Heart left ventricle (tissue), 16 donors: ENCODE measurements at regions not wholly inside any gene's neighbourhood (a gene's known extent, or its start where the extent isn't known, plus 50 kb on each side); places are given as distances from the start of the nearest gene placed in this dataset.

Source experiments
- ATAC-seq, 4 donors: fragments of 200-7000 bp; cut with Tn5 transposase; one replicate each; pipeline ENCODE4 v1.9.1; 2020 to 2022; ENCODE audit warnings: moderate library complexity in 4 of 4, mild to moderate bottlenecking in 3 of 4, moderate number of reproducible peaks in 1 of 4
- DNase-seq, 5 donors: peaks; one replicate each; pipeline ENCODE4 v3.0.0-alpha.2; 2020
- H3K27ac ChIP-seq, 12 donors: fragments of 200-600 bp; sonication (generic) in 4 of 12; one replicate each; pipeline versions ENCODE4 v1.5.0 to v1.8.0; 2016 to 2022; ENCODE audit warnings: mild to moderate bottlenecking in 2 of 12
- H3K27me3 ChIP-seq, 9 donors: fragments of 200-600 bp; sonication (generic) in 2 of 9; one replicate each; pipeline versions ENCODE4 v1.5.1 to v1.8.0; 2016 to 2022; ENCODE audit warnings: mild to moderate bottlenecking in 3 of 9
- H3K36me3 ChIP-seq, 9 donors: fragments of 200-600 bp; sonication (generic) in 2 of 9; one replicate each; pipeline versions ENCODE4 v1.5.0 to v1.8.0; 2018 to 2022; ENCODE audit warnings: mild to moderate bottlenecking in 2 of 9
- H3K4me1 ChIP-seq, 12 donors: fragments of 200-600 bp; sonication (generic) in 4 of 12; one replicate each; pipeline versions ENCODE4 v1.5.0 to v1.8.0; 2016 to 2022; ENCODE audit warnings: mild to moderate bottlenecking in 3 of 12
- H3K4me3 ChIP-seq, 12 donors: fragments of 200-600 bp; sonication (generic) in 4 of 12; one replicate each; pipeline versions ENCODE4 v1.5.0 to v1.8.0; 2017 to 2022; ENCODE audit warnings: mild to moderate bottlenecking in 9 of 12, moderate library complexity in 4 of 12
- H3K9me3 ChIP-seq, 12 donors: fragments of 200-600 bp; sonication (generic) in 4 of 12; one replicate each; pipeline versions ENCODE4 v1.5.0 to v1.8.0; 2016 to 2022; ENCODE audit warnings: mild to moderate bottlenecking in 1 of 12
- POLR2A ChIP-seq, 2 donors: fragments of 450-650 bp; IDR thresholded peaks; one replicate each; pipeline ENCODE4 v1.6.1; 2017; ENCODE audit warnings: antibody characterized with exemption in 2 of 2, mild to moderate bottlenecking in 2 of 2, moderate library complexity in 2 of 2
- WGBS, 4 donors: extraction: QIAGEN DNeasy Blood & Tissue Kit in 2 of 4; methylation state at CpG; one replicate each; pipeline versions ENCODE4 v1.1.5 to v1.1.7; 2013 to 2018; 5-methylcytosine and 5-hydroxymethylcytosine counted together
- intact Hi-C, 10 donors: fragments of 100-400 bp; cut with DNase I; formaldehyde crosslinking; loops; one replicate each; pipeline versions ENCODE4 v1.11.1 to v1.14.2; 2022
- TF ChIP-seq, protein P1 (sequence below), 12 donors: fragments of 200-600 bp; sonication (generic) in 4 of 12; IDR thresholded peaks; one replicate each; pipeline versions ENCODE4 v1.5.0 to v1.8.0; 2018 to 2022; ENCODE audit warnings: antibody characterized with exemption in 12 of 12, mild to moderate bottlenecking in 5 of 12
- donor health status: ischemic (EF 13 %, LVEDD 7.1; RV severe dilation, severe dysfunction).
- donor health status: healthy with polysubstance abuse.
- donor health status: DM: no; HTN: yes; CAD: no.
- donor health status: DM: no; HTN: no; CAD: no.
- donor health status: ischemic (EF 25% LVEDD 6.9; RV normal size, moderate dysfunction).
- donor health status: ischemic (EF 25% LVEDD 5.7; RV mildly dilated, moderate dysfunction).
- donor health status: healthy.
- donor health status: DM: yes; HTN: yes; CAD: no.
- donor health status: ischemic (EF 35%, LVEDD 5.7; RV mildly dilated, moderate dysfunction).
- donor health status: nonischemic (EF 11% LVEDD 7.7; RV severe dilation, severe dysfunction).
- donor health status: DM: yes; HTN: yes; CAD: no.
- donor health status: PGD.
- donor health status: ischemic (EF 29% LVEDD 5.4; RV normal size, mild dysfunction).
- donor health status: nonischemic (EF 23%, LVEDD 6.1; RV moderate dilation, normal function).

DNA sequence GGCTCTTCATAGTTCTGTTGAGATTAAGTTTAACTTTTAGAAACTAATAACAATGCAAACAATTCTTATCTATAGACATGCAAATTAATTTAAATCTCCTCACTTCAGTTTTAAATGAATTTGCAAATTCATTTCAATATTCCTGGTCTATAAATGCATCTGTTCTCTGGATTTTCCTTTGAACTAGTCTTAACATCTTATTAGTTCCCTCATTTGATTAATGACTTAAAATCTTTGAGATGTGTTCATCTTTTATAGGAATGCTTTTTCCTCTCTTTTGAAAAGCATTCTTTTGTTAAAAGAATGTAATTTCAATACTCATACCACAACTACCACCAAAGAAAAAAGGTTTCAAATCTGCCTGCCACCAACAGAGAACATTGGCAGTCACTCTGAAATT is 169.4 kb downstream of the RASEF start:
- H3K27me3 ChIP-seq, result no peaks in the 10 kb centered on the region
- no peaks in the 10 kb centered on the region for H3K36me3 ChIP-seq
- DNase-seq (no peak), ATAC-seq (no peak)
- no peaks in the 10 kb centered on the region for H3K9me3 ChIP-seq
- H3K4me3 ChIP-seq, result no peak overlapping the region
- TF ChIP-seq, protein P1, sequence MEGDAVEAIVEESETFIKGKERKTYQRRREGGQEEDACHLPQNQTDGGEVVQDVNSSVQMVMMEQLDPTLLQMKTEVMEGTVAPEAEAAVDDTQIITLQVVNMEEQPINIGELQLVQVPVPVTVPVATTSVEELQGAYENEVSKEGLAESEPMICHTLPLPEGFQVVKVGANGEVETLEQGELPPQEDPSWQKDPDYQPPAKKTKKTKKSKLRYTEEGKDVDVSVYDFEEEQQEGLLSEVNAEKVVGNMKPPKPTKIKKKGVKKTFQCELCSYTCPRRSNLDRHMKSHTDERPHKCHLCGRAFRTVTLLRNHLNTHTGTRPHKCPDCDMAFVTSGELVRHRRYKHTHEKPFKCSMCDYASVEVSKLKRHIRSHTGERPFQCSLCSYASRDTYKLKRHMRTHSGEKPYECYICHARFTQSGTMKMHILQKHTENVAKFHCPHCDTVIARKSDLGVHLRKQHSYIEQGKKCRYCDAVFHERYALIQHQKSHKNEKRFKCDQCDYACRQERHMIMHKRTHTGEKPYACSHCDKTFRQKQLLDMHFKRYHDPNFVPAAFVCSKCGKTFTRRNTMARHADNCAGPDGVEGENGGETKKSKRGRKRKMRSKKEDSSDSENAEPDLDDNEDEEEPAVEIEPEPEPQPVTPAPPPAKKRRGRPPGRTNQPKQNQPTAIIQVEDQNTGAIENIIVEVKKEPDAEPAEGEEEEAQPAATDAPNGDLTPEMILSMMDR (IDR thresholded peaks at IDR 0.05), result no peak
- no peak for TF ChIP-seq POLR2A (IDR thresholded peaks at IDR 0.05)
- intact Hi-C loops, result no loop called here
- H3K27ac ChIP-seq, result no peak overlapping the region
- peaks cover 0 to 6% (median 0%) of the 10 kb centered on the region in 12 donors for H3K4me1 ChIP-seq

DNA sequence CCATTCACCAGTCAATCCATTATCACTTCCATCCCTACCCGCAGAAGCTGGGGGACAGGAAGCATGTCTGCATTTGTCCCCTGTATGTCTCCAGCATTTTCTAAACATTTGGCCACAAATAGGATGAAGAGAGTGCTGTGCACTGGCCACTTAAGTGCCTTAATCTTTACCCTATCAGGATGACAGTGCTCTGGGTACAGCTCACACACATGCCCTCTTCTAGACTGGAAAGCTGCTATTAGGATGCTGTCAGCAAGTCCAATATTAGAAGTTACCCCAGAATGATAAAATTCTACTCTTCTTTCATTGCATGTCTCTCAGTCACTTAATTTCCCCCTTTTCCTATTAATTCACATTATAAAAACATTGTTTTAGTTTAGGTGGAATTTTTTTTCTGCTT is 168.4 kb downstream of the RASEF start:
- 43 to 64% (median 51%) methylated on average over 1 of the region's 1 CpG for WGBS, 4 donors
- intact Hi-C loops, result no loop called here
- ATAC-seq, result no peak
- no peak for DNase-seq
- Histone ChIP-seq H3K9me3 (no peaks in the 10 kb centered on the region), H3K4me3 (no peak overlapping the region), H3K36me3 (no peaks in the 10 kb centered on the region), H3K4me1 (peaks cover 0 to 6% (median 0%) of the 10 kb centered on the region in 12 donors), H3K27me3 (no peaks in the 10 kb centered on the region), H3K27ac (no peak overlapping the region)
- TF ChIP-seq, protein P1 (IDR thresholded peaks at IDR 0.05), result no peak
- no peak for TF ChIP-seq POLR2A (IDR thresholded peaks at IDR 0.05)

DNA sequence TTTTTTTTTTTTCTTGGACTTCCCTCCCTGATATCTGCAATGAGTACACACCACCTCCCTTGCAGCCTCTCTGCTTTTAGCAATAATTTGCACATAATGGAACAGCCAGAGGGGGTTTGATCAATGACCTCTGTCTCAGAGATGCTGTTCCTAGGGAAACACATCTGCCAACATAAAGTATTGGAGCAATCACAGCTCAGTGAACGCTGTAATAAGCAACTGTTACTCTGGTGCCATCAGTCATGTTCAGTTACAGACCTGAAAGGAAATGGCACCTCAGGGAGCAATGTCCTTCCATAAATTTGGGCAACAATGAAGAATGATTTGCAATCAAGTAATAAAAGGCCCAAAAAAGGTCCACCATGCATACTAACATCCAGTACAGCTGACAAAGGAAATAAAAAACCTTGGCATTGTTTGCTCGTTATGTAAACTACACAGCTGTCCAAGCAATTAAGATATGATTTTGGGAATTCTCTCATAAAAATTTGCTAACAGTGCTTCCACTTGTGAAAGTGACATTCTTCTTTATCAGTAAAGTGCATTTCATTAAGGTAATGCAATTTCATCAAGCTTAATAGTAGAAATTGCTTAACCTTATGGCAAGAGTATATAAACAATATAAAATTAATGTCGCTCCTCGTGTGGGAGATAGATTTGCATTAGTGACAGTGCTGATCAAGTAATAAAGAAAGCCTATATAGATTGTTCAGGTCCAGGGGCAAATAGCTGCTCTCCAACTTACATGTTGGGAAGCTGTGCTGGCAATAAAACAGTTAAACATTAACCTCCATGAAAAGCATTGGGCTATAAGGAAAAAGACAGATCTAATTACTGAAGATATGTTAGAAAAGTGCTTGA is 167.8 kb downstream of the RASEF start:
- WGBS, 4 donors, result 49 to 65% (median 50%) methylated on average over 4 of the region's 4 CpGs
- H3K9me3 ChIP-seq, result no peaks in the 10 kb centered on the region

DNA sequence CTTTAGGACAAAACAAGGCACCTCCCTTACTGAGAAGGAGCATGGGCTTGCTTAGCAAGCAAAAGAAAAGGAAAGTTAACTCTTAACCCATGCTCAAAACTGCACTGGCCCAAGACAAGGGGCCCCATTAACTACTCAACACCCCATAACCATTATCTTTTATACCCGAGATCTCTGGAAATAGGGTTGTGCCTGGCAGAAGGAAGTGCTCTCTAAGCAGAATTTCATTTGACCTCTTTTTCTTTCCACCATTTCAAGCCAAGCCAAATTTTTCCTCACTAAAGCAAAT is 167.2 kb downstream of the RASEF start:
- Histone ChIP-seq H3K4me1 (peaks cover 0 to 6% (median 0%) of the 10 kb centered on the region in 12 donors), H3K4me3 (no peak overlapping the region), H3K36me3 (no peaks in the 10 kb centered on the region), H3K9me3 (no peaks in the 10 kb centered on the region), H3K27ac (no peak overlapping the region), H3K27me3 (no peaks in the 10 kb centered on the region)
- WGBS, 4 donors, result 35 to 51% (median 36%) methylated on average over 1 of the region's 1 CpG
- ATAC-seq (no peak), DNase-seq (no peak)
- intact Hi-C loops, result no loop called here
- TF ChIP-seq, protein P1 (IDR thresholded peaks at IDR 0.05), result no peak
- TF ChIP-seq POLR2A (IDR thresholded peaks at IDR 0.05), result no peak

More for the DNA sequence above, 167.8 kb downstream of the RASEF start:
- DNase-seq, result no peak
- peaks cover 0 to 6% (median 0%) of the 10 kb centered on the region in 12 donors for H3K4me1 ChIP-seq
- H3K27me3 ChIP-seq, result no peaks in the 10 kb centered on the region
- no peaks in the 10 kb centered on the region for H3K36me3 ChIP-seq
- no peak overlapping the region for H3K4me3 ChIP-seq
- H3K27ac ChIP-seq, result no peak overlapping the region
- intact Hi-C loops, result no loop called here
- TF ChIP-seq, protein P1 (IDR thresholded peaks at IDR 0.05), result no peak
- no peak for TF ChIP-seq POLR2A (IDR thresholded peaks at IDR 0.05)
- no peak for ATAC-seq
